ENCODE measurements at regions not wholly inside any gene's neighbourhood (a gene's known extent, or its start where the extent isn't known, plus 50 kb on each side); places are given as distances from the start of the nearest gene placed in this dataset.

DNA sequence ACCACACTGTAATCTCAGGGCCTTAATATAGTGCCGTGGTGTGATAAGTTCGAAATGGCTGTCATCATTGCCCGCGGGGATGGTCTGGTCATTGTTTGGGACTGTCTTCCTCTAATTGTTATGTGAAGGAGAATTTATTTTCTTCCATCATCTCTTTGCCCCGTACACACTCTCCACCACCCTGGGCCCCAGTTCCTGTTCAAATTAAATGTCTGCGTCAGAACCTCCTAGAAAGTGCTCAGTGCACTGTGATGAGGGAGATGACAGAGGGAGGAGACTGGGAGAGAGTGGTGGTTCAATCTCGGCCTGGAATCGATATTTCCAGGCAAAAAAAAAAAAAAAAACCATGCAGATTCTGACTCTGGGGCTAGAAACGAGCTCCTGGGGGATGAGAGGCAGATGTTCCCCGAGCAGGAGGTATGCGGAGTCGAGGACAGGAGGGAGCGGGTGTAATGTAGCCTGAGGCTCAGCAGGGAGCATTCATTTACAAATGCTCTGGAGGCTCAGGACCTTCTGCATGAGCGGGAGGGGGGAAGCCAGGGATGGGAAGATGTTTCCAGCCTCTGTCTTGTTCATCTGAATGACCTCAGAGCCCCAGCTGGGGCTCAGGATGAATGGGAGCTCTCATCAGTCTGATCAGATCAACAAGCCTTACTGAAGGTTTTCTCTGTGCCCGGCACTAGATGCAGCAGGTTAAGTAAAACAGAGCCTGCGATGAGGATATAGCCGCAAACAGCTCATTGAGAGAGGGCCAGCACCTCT is 219.5 kb downstream of the TBX5 start:
- no peak overlapping the region for H3K56ac ChIP-seq (ENCODE audit: insufficient read length, low read depth, low read length)
- H3K79me1 ChIP-seq (ENCODE audit: insufficient read depth, low read depth, low read length, poor library complexity, severe bottlenecking): no peaks in the 10 kb centered on the region
- H2BK120ac ChIP-seq (ENCODE audit: low read depth, low read length, poor library complexity, severe bottlenecking): no peak overlapping the region
- TF ChIP-seq, protein P1, sequence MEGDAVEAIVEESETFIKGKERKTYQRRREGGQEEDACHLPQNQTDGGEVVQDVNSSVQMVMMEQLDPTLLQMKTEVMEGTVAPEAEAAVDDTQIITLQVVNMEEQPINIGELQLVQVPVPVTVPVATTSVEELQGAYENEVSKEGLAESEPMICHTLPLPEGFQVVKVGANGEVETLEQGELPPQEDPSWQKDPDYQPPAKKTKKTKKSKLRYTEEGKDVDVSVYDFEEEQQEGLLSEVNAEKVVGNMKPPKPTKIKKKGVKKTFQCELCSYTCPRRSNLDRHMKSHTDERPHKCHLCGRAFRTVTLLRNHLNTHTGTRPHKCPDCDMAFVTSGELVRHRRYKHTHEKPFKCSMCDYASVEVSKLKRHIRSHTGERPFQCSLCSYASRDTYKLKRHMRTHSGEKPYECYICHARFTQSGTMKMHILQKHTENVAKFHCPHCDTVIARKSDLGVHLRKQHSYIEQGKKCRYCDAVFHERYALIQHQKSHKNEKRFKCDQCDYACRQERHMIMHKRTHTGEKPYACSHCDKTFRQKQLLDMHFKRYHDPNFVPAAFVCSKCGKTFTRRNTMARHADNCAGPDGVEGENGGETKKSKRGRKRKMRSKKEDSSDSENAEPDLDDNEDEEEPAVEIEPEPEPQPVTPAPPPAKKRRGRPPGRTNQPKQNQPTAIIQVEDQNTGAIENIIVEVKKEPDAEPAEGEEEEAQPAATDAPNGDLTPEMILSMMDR (conservative IDR thresholded peaks at IDR 0.05): no peak
- no peak overlapping the region for H3K23ac ChIP-seq (ENCODE audit: insufficient read length, low read depth, low read length)
- no peak overlapping the region for H3T11ph ChIP-seq (ENCODE audit: low read length)
- H3K27me3 ChIP-seq (ENCODE audit: insufficient read depth, low read length): no peaks in the 10 kb centered on the region
- no peaks in the 10 kb centered on the region for H3K79me2 ChIP-seq (ENCODE audit: insufficient read depth, low read length)
- H3K18ac ChIP-seq (ENCODE audit: insufficient read length, low read depth, low read length): no peak overlapping the region
- peak; percentile 85 for DNase-seq
- no peaks in the 10 kb centered on the region for H4K20me1 ChIP-seq (ENCODE audit: control insufficient read depth, insufficient read depth, insufficient read length)
- no peak overlapping the region for H4K8ac ChIP-seq (replicated peaks; ENCODE audit: insufficient read length, low read depth, low read length)
- peak overlapping the region in 1 of 2 experiments; percentile 46; a peak in 2 of 5 replicates for H3K4me3 Mint-ChIP-seq
- peaks cover 6% of the 10 kb centered on the region; the same call in 1 of the 2 replicates for H3K4me1 ChIP-seq (ENCODE audit: insufficient read depth, low read length)
- H3K4ac ChIP-seq (ENCODE audit: low read depth, low read length): no peak overlapping the region
- H2BK20ac ChIP-seq (ENCODE audit: low read depth, low read length, poor library complexity, severe bottlenecking): no peak overlapping the region
- no peak overlapping the region for H4K91ac ChIP-seq (ENCODE audit: insufficient read length, low read depth, low read length)
- H2AFZ ChIP-seq (ENCODE audit: low read length): no peak overlapping the region
- H3K9me3 ChIP-seq (ENCODE audit: control insufficient read depth, low read depth, low read length): no peaks in the 10 kb centered on the region
- H4K5ac ChIP-seq (ENCODE audit: insufficient read length, low read depth, low read length): no peak overlapping the region
- no peak overlapping the region for H3K27ac ChIP-seq (ENCODE audit: insufficient read length, low read depth, low read length)
- WGBS (ENCODE audit: extremely low coverage, insufficient read length, low lambda C conversion rate): no CpG with 5 or more reads among the region's 17 CpGs
- H3K36me3 Mint-ChIP-seq (ENCODE audit: insufficient read depth in 1 of 3, low read depth in 3 of 3): no peaks in the 10 kb centered on the region; a peak in 2 of 7 replicates
- peak overlapping the region; percentile 3 for H3K4me2 ChIP-seq (ENCODE audit: insufficient read depth, insufficient read length, low read length)
- no peak overlapping the region for H3K9ac ChIP-seq (ENCODE audit: extremely low read depth, insufficient read length, low read length)
- H3K27me3 Mint-ChIP-seq (ENCODE audit: low read depth): peaks cover 45% of the 10 kb centered on the region
- H3K9me3 Mint-ChIP-seq: no peaks in the 10 kb centered on the region
- H3K4me1 Mint-ChIP-seq: peaks cover 35 to 53% of the 10 kb centered on the region in 2 experiments
- H2BK12ac ChIP-seq (ENCODE audit: insufficient read length, low read depth, low read length): no peak overlapping the region
- no peak overlapping the region for H2BK15ac ChIP-seq (ENCODE audit: low read depth, low read length)
- no peak overlapping the region for H2BK5ac ChIP-seq (ENCODE audit: insufficient read length, low read length)
- no peaks in the 10 kb centered on the region for H3K23me2 ChIP-seq (ENCODE audit: insufficient read length, low read depth, low read length, poor library complexity, severe bottlenecking)
- peak overlapping the region in 2 of 3 experiments; percentile 59 to 60; a peak in 3 of 7 replicates for H3K27ac Mint-ChIP-seq
- no peak overlapping the region for H2AK5ac ChIP-seq (ENCODE audit: insufficient read length, low read length)
- H3K14ac ChIP-seq (ENCODE audit: insufficient read depth, low read length): no peak overlapping the region
